ENCODE measurements at regions not wholly inside any gene's neighbourhood (a gene's known extent, or its start where the extent isn't known, plus 50 kb on each side); places are given as distances from the start of the nearest gene placed in this dataset.

- H3K4me3 ChIP-seq (ENCODE audit: low read length): no peak overlapping the region
- no peak for DNase-seq (ENCODE audit: low read depth)
- TF ChIP-seq, protein P1, sequence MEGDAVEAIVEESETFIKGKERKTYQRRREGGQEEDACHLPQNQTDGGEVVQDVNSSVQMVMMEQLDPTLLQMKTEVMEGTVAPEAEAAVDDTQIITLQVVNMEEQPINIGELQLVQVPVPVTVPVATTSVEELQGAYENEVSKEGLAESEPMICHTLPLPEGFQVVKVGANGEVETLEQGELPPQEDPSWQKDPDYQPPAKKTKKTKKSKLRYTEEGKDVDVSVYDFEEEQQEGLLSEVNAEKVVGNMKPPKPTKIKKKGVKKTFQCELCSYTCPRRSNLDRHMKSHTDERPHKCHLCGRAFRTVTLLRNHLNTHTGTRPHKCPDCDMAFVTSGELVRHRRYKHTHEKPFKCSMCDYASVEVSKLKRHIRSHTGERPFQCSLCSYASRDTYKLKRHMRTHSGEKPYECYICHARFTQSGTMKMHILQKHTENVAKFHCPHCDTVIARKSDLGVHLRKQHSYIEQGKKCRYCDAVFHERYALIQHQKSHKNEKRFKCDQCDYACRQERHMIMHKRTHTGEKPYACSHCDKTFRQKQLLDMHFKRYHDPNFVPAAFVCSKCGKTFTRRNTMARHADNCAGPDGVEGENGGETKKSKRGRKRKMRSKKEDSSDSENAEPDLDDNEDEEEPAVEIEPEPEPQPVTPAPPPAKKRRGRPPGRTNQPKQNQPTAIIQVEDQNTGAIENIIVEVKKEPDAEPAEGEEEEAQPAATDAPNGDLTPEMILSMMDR (conservative IDR thresholded peaks at IDR 0.05; ENCODE audit: low read depth, low read length): no peak
These were observed 862.2 kb upstream of the DPPA4 start for GRCh38 chr3:110199588-110199943.

DNA sequence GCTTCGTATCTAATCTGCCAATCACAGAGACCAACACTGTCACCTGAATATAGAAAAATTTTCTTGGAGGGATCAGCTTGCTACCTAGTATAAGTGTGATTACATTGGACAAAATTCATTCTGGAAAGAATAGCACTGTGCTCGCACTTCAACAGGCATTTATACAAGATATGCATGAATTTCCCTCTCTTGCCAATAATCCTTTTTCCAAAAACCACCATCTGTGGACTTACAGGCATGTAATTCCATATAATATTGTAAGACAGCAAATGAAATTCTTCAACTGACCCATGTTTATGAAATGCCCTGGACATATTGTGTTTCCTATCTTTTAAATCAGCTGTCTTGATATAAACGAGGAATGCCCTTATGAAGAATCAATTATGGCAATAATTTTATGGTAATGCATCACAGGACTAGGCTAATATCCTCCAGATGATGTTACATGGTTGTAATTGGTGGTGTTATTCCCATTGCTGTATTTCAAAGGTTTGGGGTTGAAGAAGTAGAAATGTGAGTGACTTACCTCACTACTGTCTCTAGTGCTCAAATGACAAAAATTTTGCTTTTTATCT is 861.4 kb upstream of the NECTIN3 start:
- no peak for DNase-seq (ENCODE audit: low read depth)
- no peak overlapping the region for H3K4me3 ChIP-seq (ENCODE audit: low read length)
- TF ChIP-seq, protein P1 (conservative IDR thresholded peaks at IDR 0.05; ENCODE audit: low read depth, low read length): no peak

- no peak overlapping the region for H3K4me3 ChIP-seq (ENCODE audit: low read length)
- DNase-seq (ENCODE audit: low read depth): no peak
- TF ChIP-seq, protein P1 (conservative IDR thresholded peaks at IDR 0.05; ENCODE audit: low read depth, low read length): no peak
These were observed 845.0 kb upstream of the NECTIN3 start for GRCh38 chr3:110226645-110227044.

DNA sequence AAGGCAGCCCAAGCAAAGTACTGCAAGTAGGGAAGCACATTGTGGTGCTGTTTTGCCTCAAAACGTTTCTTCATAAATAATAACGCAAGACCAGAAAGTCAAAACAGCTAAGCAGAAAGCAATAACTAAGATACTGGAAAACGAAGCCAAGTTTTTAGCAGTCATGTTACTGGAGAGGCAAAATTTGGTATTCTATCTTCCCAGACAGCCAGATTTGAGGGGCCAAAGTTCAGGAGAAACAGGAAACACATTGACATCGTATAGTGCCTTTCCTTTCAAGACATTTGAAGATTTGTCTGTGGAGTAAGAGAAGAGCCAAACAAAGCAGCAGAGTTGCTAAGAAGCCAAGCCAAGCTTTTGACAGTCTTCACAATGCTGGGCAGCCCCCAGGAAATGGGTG is 843.6 kb upstream of the NECTIN3 start:
- no peak for DNase-seq (ENCODE audit: low read depth)
- TF ChIP-seq, protein P1 (conservative IDR thresholded peaks at IDR 0.05; ENCODE audit: low read depth, low read length): no peak
- no peak overlapping the region for H3K4me3 ChIP-seq (ENCODE audit: low read length)

DNA sequence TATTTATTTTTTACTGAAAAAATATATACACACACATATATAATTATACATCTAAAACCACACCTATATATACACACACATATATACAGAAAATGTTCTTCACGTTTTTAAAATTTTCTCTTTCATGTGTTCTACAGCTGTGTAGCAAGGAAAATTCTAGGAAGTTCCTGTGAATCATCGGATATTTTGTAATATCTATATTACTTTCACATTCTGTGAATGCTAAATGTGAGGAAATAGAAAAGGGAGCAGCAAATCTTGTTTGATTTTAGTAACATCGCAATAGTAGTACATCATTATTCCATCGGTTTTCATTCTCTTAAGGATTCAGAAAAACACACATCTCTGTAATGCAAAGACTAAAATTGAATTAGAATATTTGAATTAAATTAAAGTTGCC is 836.8 kb upstream of the NECTIN3 start:
- TF ChIP-seq, protein P1 (conservative IDR thresholded peaks at IDR 0.05; ENCODE audit: low read depth, low read length): no peak
- H3K4me3 ChIP-seq (ENCODE audit: low read length): no peak overlapping the region
- DNase-seq (ENCODE audit: low read depth): no peak

DNA sequence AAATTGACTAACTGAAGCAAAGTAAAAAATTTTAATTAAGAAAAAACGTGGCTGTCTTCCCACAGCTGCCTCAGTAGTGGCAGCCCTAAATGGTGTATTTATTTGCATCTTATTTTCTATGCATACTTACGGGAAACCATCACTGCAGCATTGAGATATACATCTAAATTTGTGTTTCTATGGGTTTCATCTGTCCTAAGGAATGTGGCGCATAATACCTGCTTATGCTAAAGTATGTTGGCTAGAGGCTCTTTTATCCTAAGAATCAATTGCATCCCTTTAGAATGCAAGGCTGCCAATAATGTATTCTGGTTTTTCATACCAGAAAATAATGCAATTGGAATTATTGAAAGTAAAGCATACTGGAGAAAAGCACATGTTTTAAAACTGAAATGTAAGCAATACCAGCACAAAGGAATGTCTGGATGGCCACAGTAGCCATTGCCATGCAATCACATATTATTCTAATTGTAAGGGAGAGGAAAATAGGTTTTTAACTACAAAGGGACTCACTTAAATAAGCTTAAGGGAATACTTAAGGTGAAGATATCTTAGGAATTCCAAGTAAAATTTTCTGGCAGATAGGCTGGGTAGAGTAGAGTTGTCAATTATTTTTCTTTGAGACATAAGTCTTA is 834.5 kb upstream of the NECTIN3 start:
- no peak overlapping the region for H3K4me3 ChIP-seq (ENCODE audit: low read length)
- TF ChIP-seq, protein P1 (conservative IDR thresholded peaks at IDR 0.05; ENCODE audit: low read depth, low read length): no peak
- peak; percentile 55 for DNase-seq (ENCODE audit: low read depth)

DNA sequence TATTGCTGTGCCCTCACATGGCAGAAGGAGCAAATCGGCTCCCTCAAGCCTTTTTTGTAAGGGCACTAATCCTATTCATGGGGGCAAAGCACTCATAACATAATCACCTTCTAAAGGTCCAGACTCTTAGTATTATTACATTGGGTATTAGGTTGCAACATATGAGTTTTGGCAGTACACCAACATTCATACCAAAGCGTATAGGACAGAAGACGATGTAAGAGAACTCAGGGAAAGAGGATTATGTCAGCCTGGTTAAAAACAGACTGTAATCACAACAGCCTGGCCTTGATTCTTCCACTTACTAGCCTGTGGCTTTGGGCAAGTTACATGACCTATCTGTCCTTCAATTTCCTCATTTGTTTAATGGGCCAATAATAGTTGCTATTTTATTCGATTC is 828.5 kb upstream of the NECTIN3 start:
- peak; percentile 88 for DNase-seq (ENCODE audit: low read depth)
- TF ChIP-seq, protein P1 (conservative IDR thresholded peaks at IDR 0.05; ENCODE audit: low read depth, low read length): no peak
- H3K4me3 ChIP-seq (ENCODE audit: low read length): no peak overlapping the region
